DND-41 (cell line): ENCODE measurements at regions not wholly inside any gene's neighbourhood (a gene's known extent, or its start where the extent isn't known, plus 50 kb on each side); places are given as distances from the start of the nearest gene placed in this dataset.
"Not testable (repeated sequence)": the region's sequence is repeated elsewhere in the genome, so short reads cannot be mapped to it uniquely, and the experiment has no call there.

Source experiments
- ATAC-seq: fragments of 200-7000 bp; cut with Tn5 transposase; 3 replicates; pipeline ENCODE4 v1.9.1; 2021; ENCODE audit warnings: low read depth; ENCODE audit not compliant: insufficient read depth
- DNase-seq: peaks from one replicate; pipeline ENCODE4 v3.0.0-alpha.2; 2020
- H2AFZ ChIP-seq: 2 replicates; pipeline ENCODE4 v1.6.0; 2012; ENCODE audit warnings: low read depth, low read length
- H3K27ac ChIP-seq: 2 replicates; pipeline ENCODE4 v1.5.1; 2012; ENCODE audit warnings: low read length, inconsistent platforms
- H3K27me3 ChIP-seq: fragments of 200-600 bp; sonication (generic); 2 replicates; pipeline ENCODE4 v1.6.0; 2012; ENCODE audit warnings: low read length, mild to moderate bottlenecking, inconsistent platforms; ENCODE audit not compliant: insufficient read depth, poor library complexity
- H3K36me3 ChIP-seq: 2 replicates; pipeline ENCODE4 v1.5.1; 2012; ENCODE audit warnings: low read length, inconsistent platforms; ENCODE audit not compliant: insufficient read depth
- H3K4me1 ChIP-seq: 2 replicates; pipeline ENCODE4 v1.5.1; 2012; ENCODE audit warnings: mild to moderate bottlenecking, low read length; ENCODE audit not compliant: insufficient read depth
- H3K4me2 ChIP-seq: 2 replicates; pipeline ENCODE4 v1.6.0; 2012; ENCODE audit warnings: mild to moderate bottlenecking, moderate library complexity, low read length, inconsistent platforms; ENCODE audit not compliant: insufficient read depth
- H3K4me3 ChIP-seq, 2 experiments: fragments of 200-600 bp in 1 of 2; shearing (Covaris generic) in 1 of 2; 2 replicates each; pipeline ENCODE4 v1.5.1; 2012 to 2016; ENCODE audit warnings: inconsistent platforms in 2 of 2, low read length in 2 of 2, mild to moderate bottlenecking in 2 of 2, low read depth in 1 of 2, moderate library complexity in 1 of 2
- H3K79me2 ChIP-seq: 2 replicates; pipeline ENCODE4 v1.6.0; 2012; ENCODE audit warnings: low read length, inconsistent platforms; ENCODE audit not compliant: insufficient read depth
- H3K9ac ChIP-seq: 2 replicates; pipeline ENCODE4 v1.6.0; 2012; ENCODE audit warnings: low read depth, mild to moderate bottlenecking, inconsistent platforms, low read length, moderate library complexity
- H3K9me3 ChIP-seq: 2 replicates; pipeline ENCODE4 v1.5.1; 2012; ENCODE audit warnings: low read length, moderate library complexity, mild to moderate bottlenecking, inconsistent platforms; ENCODE audit not compliant: insufficient read depth, severe bottlenecking
- H4K20me1 ChIP-seq: 2 replicates; pipeline ENCODE4 v1.6.0; 2012; ENCODE audit warnings: low read length; ENCODE audit not compliant: insufficient read depth
- EZH2 ChIP-seq: IDR thresholded peaks from 3 replicates; pipeline ENCODE4 v1.6.1; 2012; ENCODE audit warnings: borderline replicate concordance, low read depth, mild to moderate bottlenecking, moderate library complexity, low read length, inconsistent platforms; ENCODE audit not compliant: severe bottlenecking
- TF ChIP-seq, protein P1 (sequence below): IDR thresholded peaks from 2 replicates; pipeline ENCODE4 v1.5.1; 2012; ENCODE audit warnings: borderline replicate concordance, low read length, moderate library complexity, mild to moderate bottlenecking; ENCODE audit not compliant: poor library complexity, severe bottlenecking; ENCODE audit errors: extremely low read depth

DNA sequence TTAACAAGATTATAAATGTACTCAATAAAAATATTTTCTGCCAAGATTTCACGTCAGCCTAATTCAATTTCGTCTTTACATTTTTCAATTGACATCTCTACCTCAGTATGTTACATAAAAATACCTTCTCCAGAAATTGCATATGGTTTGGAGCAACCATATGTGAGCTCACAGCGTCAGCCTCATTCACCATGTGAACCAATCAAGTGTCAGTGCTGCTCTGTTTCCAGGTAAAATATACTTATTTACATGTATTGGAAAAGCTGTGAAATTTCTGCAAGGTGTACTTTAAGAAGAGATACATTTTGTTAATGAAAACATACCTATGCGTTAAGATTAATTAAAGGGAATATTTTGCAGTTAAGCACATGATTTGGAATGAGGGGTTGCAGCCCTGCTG is 110.7 kb upstream of the PRSS1 start:
- no peak overlapping the region for H3K4me2 ChIP-seq
- ATAC-seq: no peak
- H3K27me3 ChIP-seq: no peaks in the 10 kb centered on the region

DNA sequence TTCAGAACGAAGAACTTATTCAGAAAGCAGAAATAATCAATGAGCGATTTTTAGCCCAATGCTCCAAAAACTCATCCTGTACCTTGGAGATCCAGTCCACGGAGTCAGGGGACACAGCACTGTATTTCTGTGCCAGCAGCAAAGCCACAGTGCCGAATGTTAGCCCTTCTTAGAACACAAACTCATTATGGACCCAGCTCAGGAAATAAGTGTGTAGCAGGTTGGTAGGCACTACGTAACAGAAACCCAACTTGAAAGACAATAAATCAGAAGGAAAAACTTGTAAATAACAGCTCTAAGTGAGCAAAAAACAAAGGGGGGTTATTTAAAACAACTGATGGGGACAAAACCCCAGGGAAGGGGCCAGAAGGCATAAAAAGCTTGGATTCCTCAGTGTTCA is 112.0 kb upstream of the PRSS1 start:
- Histone ChIP-seq H3K9ac (no peak overlapping the region), H3K36me3 (no peaks in the 10 kb centered on the region), H3K4me3 (no peak overlapping the region), H3K9me3 (no peaks in the 10 kb centered on the region), H4K20me1 (no peaks in the 10 kb centered on the region), H3K27ac (no peak overlapping the region), H3K79me2 (no peaks in the 10 kb centered on the region), H3K4me1 (no peaks in the 10 kb centered on the region), H2AFZ (no peak overlapping the region), H3K4me2 (no peak overlapping the region), H3K27me3 (no peaks in the 10 kb centered on the region)
- ATAC-seq (no peak), DNase-seq (no peak)
- no peak for TF ChIP-seq EZH2
- TF ChIP-seq, protein P1, sequence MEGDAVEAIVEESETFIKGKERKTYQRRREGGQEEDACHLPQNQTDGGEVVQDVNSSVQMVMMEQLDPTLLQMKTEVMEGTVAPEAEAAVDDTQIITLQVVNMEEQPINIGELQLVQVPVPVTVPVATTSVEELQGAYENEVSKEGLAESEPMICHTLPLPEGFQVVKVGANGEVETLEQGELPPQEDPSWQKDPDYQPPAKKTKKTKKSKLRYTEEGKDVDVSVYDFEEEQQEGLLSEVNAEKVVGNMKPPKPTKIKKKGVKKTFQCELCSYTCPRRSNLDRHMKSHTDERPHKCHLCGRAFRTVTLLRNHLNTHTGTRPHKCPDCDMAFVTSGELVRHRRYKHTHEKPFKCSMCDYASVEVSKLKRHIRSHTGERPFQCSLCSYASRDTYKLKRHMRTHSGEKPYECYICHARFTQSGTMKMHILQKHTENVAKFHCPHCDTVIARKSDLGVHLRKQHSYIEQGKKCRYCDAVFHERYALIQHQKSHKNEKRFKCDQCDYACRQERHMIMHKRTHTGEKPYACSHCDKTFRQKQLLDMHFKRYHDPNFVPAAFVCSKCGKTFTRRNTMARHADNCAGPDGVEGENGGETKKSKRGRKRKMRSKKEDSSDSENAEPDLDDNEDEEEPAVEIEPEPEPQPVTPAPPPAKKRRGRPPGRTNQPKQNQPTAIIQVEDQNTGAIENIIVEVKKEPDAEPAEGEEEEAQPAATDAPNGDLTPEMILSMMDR: no peak

More for the DNA sequence above, 110.7 kb upstream of the PRSS1 start:
- Histone ChIP-seq H3K9me3 (no peaks in the 10 kb centered on the region), H3K9ac (no peak overlapping the region), H2AFZ (no peak overlapping the region), H3K79me2 (no peaks in the 10 kb centered on the region), H4K20me1 (no peaks in the 10 kb centered on the region), H3K4me1 (no peaks in the 10 kb centered on the region), H3K27ac (no peak overlapping the region), H3K36me3 (no peaks in the 10 kb centered on the region), H3K4me3 (no peak overlapping the region)
- no peak for DNase-seq
- no peak for TF ChIP-seq EZH2

DNA sequence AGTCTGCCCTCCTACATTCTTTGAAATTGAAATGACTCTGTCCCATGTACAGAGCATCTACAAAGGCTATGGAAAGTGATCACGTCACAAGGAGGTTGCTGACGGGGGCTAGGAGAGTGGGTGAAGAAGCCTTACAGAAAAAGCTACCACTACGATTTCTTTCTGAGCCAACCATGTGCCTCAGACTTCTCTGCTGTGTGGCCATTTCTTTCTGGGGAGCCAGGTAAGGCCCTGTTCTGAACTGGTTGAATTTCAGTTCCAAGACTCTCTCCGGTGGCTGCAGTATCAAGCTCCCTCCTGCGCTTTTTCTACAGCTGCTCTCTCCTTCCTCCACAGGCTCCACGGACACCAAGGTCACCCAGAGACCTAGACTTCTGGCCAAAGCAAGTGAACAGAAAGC is 112.5 kb upstream of the PRSS1 start:
- TF ChIP-seq EZH2: no peak
- TF ChIP-seq, protein P1: no peak
- Histone ChIP-seq H3K4me3 (no peak overlapping the region), H3K9ac (no peak overlapping the region), H3K4me2 (no peak overlapping the region), H3K27ac (no peak overlapping the region), H3K79me2 (no peaks in the 10 kb centered on the region), H3K4me1 (no peaks in the 10 kb centered on the region), H3K27me3 (no peaks in the 10 kb centered on the region), H4K20me1 (no peaks in the 10 kb centered on the region), H3K9me3 (no peaks in the 10 kb centered on the region), H3K36me3 (no peaks in the 10 kb centered on the region), H2AFZ (no peak overlapping the region)
- no peak for DNase-seq
- no peak for ATAC-seq

DNA sequence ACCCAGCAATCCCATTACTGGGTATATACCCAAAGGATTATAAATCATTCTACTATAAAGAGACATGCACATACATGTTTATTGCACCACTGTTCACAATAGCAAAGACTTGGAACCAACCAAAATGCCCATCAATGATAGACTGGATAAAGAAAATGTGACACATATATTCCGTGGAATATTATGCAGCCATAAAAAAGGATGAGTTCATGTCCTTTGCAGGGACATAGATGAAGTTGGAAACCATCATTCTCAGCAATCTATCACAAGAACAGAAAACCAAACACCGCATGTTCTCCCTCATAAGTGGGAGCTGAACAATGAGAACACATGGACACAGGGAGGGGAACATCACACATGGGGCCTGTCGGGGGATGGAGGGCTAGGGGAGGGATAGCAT is 113.2 kb upstream of the PRSS1 start:
- H3K4me3 ChIP-seq, H3K9me3 ChIP-seq, DNase-seq, H3K27me3 ChIP-seq, H3K36me3 ChIP-seq, H2AFZ ChIP-seq, H3K4me1 ChIP-seq, ATAC-seq, H3K27ac ChIP-seq, H3K9ac ChIP-seq, H3K79me2 ChIP-seq, H4K20me1 ChIP-seq, H3K4me2 ChIP-seq: not testable (repeated sequence)
